Caco-2 (cell line): ENCODE measurements at regions not wholly inside any gene's neighbourhood (a gene's known extent, or its start where the extent isn't known, plus 50 kb on each side); places are given as distances from the start of the nearest gene placed in this dataset.

Experiments
- BruUV-seq: library from RNA; stranded (reverse); fragments of 400-500 nt; replicated peaks from 2 replicates; lab custom pipeline; 2021; lab: Mats Ljungman, UMichigan
- CTCF ChIA-PET: fragments of 300-600 bp; sonication (Branson Sonifier 250); formaldehyde crosslinking; loops from one replicate; lab custom pipeline; 2022; ENCODE audit warnings: antibody characterized with exemption; lab: Charles Lee
- POLR2A ChIA-PET: fragments of 300-600 bp; sonication (Branson Sonifier 250); formaldehyde crosslinking; loops from one replicate; lab custom pipeline; 2022; ENCODE audit warnings: antibody characterized with exemption; lab: Charles Lee
- DNase-seq, 2 experiments: peaks; one replicate each; pipeline versions ENCODE4 v3.0.0 to v3.0.0-alpha.2; 2020 to 2022
- H3K27me3 ChIP-seq: replicated peaks from 2 replicates; pipeline ENCODE4 v1.6.0; 2011; ENCODE audit warnings: low read length; ENCODE audit not compliant: control insufficient read depth, insufficient read depth
- H3K36me3 ChIP-seq: 2 replicates; pipeline ENCODE4 v1.5.1; 2011; ENCODE audit warnings: low read length; ENCODE audit not compliant: control insufficient read depth, insufficient read depth
- H3K4me1 ChIP-seq: fragments of 250-450 bp; sonication (Bioruptor Pico); 2 replicates; pipeline ENCODE4 v1.5.1; 2020; ENCODE audit warnings: mild to moderate bottlenecking
- H3K4me3 ChIP-seq: 2 replicates; pipeline ENCODE4 v1.5.1; 2011; ENCODE audit warnings: low read depth, mild to moderate bottlenecking, control low read depth, low read length
- H3K9me3 ChIP-seq: fragments of 250-450 bp; sonication (Bioruptor Pico); 2 replicates; pipeline ENCODE4 v1.5.1; 2020; ENCODE audit warnings: mild to moderate bottlenecking, moderate library complexity
- H3K27ac Mint-ChIP-seq: one replicate; pipeline ENCODE4 v1.8.0; 2022; ENCODE audit warnings: mixed read lengths; ENCODE audit not compliant: unreplicated experiment
- H3K27me3 Mint-ChIP-seq: one replicate; pipeline ENCODE4 v1.8.0; 2022; ENCODE audit warnings: mixed read lengths; ENCODE audit not compliant: insufficient read depth, unreplicated experiment
- H3K36me3 Mint-ChIP-seq: one replicate; pipeline ENCODE4 v1.8.0; 2022; ENCODE audit warnings: mild to moderate bottlenecking, mixed read lengths; ENCODE audit not compliant: insufficient read depth, unreplicated experiment
- H3K4me1 Mint-ChIP-seq: one replicate; pipeline ENCODE4 v1.8.0; 2022; ENCODE audit warnings: low read depth, mixed read lengths; ENCODE audit not compliant: unreplicated experiment
- H3K4me3 Mint-ChIP-seq: one replicate; pipeline ENCODE4 v1.8.0; 2022; ENCODE audit warnings: mild to moderate bottlenecking, moderate library complexity, mixed read lengths; ENCODE audit not compliant: unreplicated experiment
- H3K9me3 Mint-ChIP-seq: one replicate; pipeline ENCODE4 v1.8.0; 2022; ENCODE audit warnings: mixed read lengths; ENCODE audit not compliant: unreplicated experiment
- CTCF ChIP-seq, 2 experiments: fragments of 200-600 bp in 1 of 2; IDR thresholded peaks; 1 replicate in 1 of 2; 2 replicates in 1 of 2; pipeline versions ENCODE4 v1.5.1 to v1.8.0; 2011 to 2022; ENCODE audit warnings: antibody characterized with exemption in 1 of 2, control low read depth in 1 of 2, inconsistent platforms in 1 of 2, low read depth in 1 of 2, low read length in 1 of 2, mild to moderate bottlenecking in 1 of 2, moderate library complexity in 1 of 2; ENCODE audit not compliant: insufficient read depth in 1 of 2, severe bottlenecking in 1 of 2, unreplicated experiment in 1 of 2
- intact Hi-C: fragments of 100-400 bp; cut with micrococcal nuclease; formaldehyde crosslinking; loops from one replicate; pipeline ENCODE4 v1.10.0; 2022; ENCODE audit not compliant: unreplicated experiment

GRCh38 chr11:134530636-134531326 is 118.7 kb upstream of the B3GAT1 start:
- Mint-ChIP-seq H3K27me3 (peaks cover 9% of the 10 kb centered on the region), H3K27ac (no peak overlapping the region), H3K4me1 (no peaks in the 10 kb centered on the region), H3K4me3 (no peak overlapping the region), H3K9me3 (no peaks in the 10 kb centered on the region), H3K36me3 (no peaks in the 10 kb centered on the region)
- no peaks in the 10 kb centered on the region for H3K27me3 ChIP-seq
- no peak for DNase-seq
- H3K4me3 ChIP-seq = no peak overlapping the region
- CTCF ChIA-PET = no interaction called here
- POLR2A ChIA-PET = no interaction called here
- TF ChIP-seq CTCF (IDR thresholded peaks at IDR 0.05; ENCODE audit: insufficient read depth in 1 of 2, low read depth in 1 of 2, low read length in 1 of 2, severe bottlenecking in 1 of 2, unreplicated experiment in 1 of 2) = no peak
- no peaks in the 10 kb centered on the region for H3K36me3 ChIP-seq
- no peaks in the 10 kb centered on the region for H3K9me3 ChIP-seq
- H3K4me1 ChIP-seq = no peaks in the 10 kb centered on the region
- BruUV-seq = no TSS peak
- intact Hi-C loops = no loop called here

GRCh38 chr11:134529212-134530096 is 117.4 kb upstream of the B3GAT1 start:
- H3K27me3 ChIP-seq = no peaks in the 10 kb centered on the region
- BruUV-seq = no TSS peak
- TF ChIP-seq CTCF (IDR thresholded peaks at IDR 0.05; ENCODE audit: insufficient read depth in 1 of 2, low read depth in 1 of 2, low read length in 1 of 2, severe bottlenecking in 1 of 2, unreplicated experiment in 1 of 2) = no peak

GRCh38 chr11:134528453-134528852 is 116.4 kb upstream of the B3GAT1 start:
- ChIA-PET CTCF (no interaction called here), POLR2A (no interaction called here)
- H3K27ac Mint-ChIP-seq = no peak overlapping the region
- BruUV-seq = no TSS peak
- H3K9me3 Mint-ChIP-seq = no peaks in the 10 kb centered on the region
- no peaks in the 10 kb centered on the region for H3K9me3 ChIP-seq
- H3K27me3 ChIP-seq = no peaks in the 10 kb centered on the region
- H3K36me3 ChIP-seq = no peaks in the 10 kb centered on the region
- no peaks in the 10 kb centered on the region for H3K36me3 Mint-ChIP-seq
- H3K4me3 ChIP-seq = no peak overlapping the region
- H3K4me1 ChIP-seq = no peaks in the 10 kb centered on the region
- peaks cover 4% of the 10 kb centered on the region for H3K27me3 Mint-ChIP-seq
- intact Hi-C loops = no loop called here
- TF ChIP-seq CTCF (IDR thresholded peaks at IDR 0.05; ENCODE audit: insufficient read depth in 1 of 2, low read depth in 1 of 2, low read length in 1 of 2, severe bottlenecking in 1 of 2, unreplicated experiment in 1 of 2) = no peak
- no peaks in the 10 kb centered on the region for H3K4me1 Mint-ChIP-seq
- peak in 1 of 2 experiments; percentile 26 for DNase-seq
- no peak overlapping the region for H3K4me3 Mint-ChIP-seq

More at GRCh38 chr11:134529212-134530096, 117.4 kb upstream of the B3GAT1 start:
- Mint-ChIP-seq H3K4me3 (no peak overlapping the region), H3K36me3 (no peaks in the 10 kb centered on the region), H3K27ac (no peak overlapping the region), H3K27me3 (peaks cover 9% of the 10 kb centered on the region), H3K9me3 (no peaks in the 10 kb centered on the region), H3K4me1 (no peaks in the 10 kb centered on the region)
- Histone ChIP-seq H3K9me3 (no peaks in the 10 kb centered on the region), H3K4me3 (no peak overlapping the region), H3K36me3 (no peaks in the 10 kb centered on the region), H3K4me1 (no peaks in the 10 kb centered on the region)
- ChIA-PET POLR2A (no interaction called here), CTCF (no interaction called here)
- DNase-seq = peak in 1 of 2 experiments; percentile 41
- intact Hi-C loops = no loop called here
